Spleen (tissue), 11 donors: ENCODE measurements at regions not wholly inside any gene's neighbourhood (a gene's known extent, or its start where the extent isn't known, plus 50 kb on each side); places are given as distances from the start of the nearest gene placed in this dataset.
"Not testable (repeated sequence)": the region's sequence is repeated elsewhere in the genome, so short reads cannot be mapped to it uniquely, and the experiment has no call there.

Source experiments
- DNase-seq: peaks from one replicate; pipeline ENCODE4 v3.0.0-alpha.2; 2020
- H3K27ac ChIP-seq, 8 donors: fragments of 200-600 bp; sonication (generic) in 7 of 8; 1 replicate in 4 of 8; 2 replicates in 4 of 8; pipeline versions ENCODE4 v1.5.0 to v1.8.0; 2016 to 2021; ENCODE audit warnings: inconsistent platforms in 4 of 8, mild to moderate bottlenecking in 4 of 8, moderate library complexity in 1 of 8
- H3K27me3 ChIP-seq, 7 donors: fragments of 200-600 bp; sonication (generic) in 6 of 7; replicated peaks in 1 of 7; 1 replicate in 4 of 7; 2 replicates in 3 of 7; pipeline versions ENCODE4 v1.5.0 to v1.8.0; 2016 to 2021; ENCODE audit warnings: inconsistent platforms in 3 of 7, mild to moderate bottlenecking in 1 of 7
- H3K36me3 ChIP-seq, 6 donors: fragments of 200-600 bp; sonication (generic) in 5 of 6; 1 replicate in 4 of 6; 2 replicates in 2 of 6; pipeline versions ENCODE4 v1.5.0 to v1.8.0; 2016 to 2021; ENCODE audit warnings: inconsistent platforms in 2 of 6
- H3K4me1 ChIP-seq, 6 donors: fragments of 200-600 bp; sonication (generic) in 5 of 6; 1 replicate in 3 of 6; 2 replicates in 3 of 6; pipeline versions ENCODE4 v1.5.0 to v1.8.0; 2016 to 2021; ENCODE audit warnings: inconsistent platforms in 3 of 6
- H3K4me3 ChIP-seq, 8 donors: fragments of 200-600 bp; sonication (generic) in 7 of 8; 1 replicate in 4 of 8; 2 replicates in 4 of 8; pipeline versions ENCODE4 v1.5.0 to v1.8.0; 2016 to 2021; ENCODE audit warnings: inconsistent platforms in 4 of 8, mild to moderate bottlenecking in 4 of 8, moderate library complexity in 2 of 8
- H3K9me3 ChIP-seq, 8 donors: fragments of 200-600 bp; sonication (generic) in 7 of 8; 1 replicate in 4 of 8; 2 replicates in 4 of 8; pipeline versions ENCODE4 v1.5.0 to v1.8.0; 2016 to 2021; ENCODE audit warnings: inconsistent platforms in 4 of 8
- POLR2A ChIP-seq, 3 donors: fragments of 450-650 bp; IDR thresholded peaks; one replicate each; pipeline ENCODE4 v1.5.1; 2017; ENCODE audit warnings: antibody characterized with exemption in 3 of 3, mild to moderate bottlenecking in 1 of 3
- POLR2AphosphoS5 ChIP-seq, 3 donors: sonication (generic); formaldehyde crosslinking; IDR thresholded peaks; one replicate each; pipeline ENCODE4 v1.5.1; 2017; ENCODE audit warnings: antibody characterized with exemption in 3 of 3
- WGBS, 5 donors: extraction: QIAGEN DNeasy Blood & Tissue Kit in 3 of 5; methylation state at CpG; one replicate each; pipeline versions ENCODE4 v1.1.5 to v1.1.7; 2013 to 2018; 5-methylcytosine and 5-hydroxymethylcytosine counted together
- intact Hi-C: fragments of 100-400 bp; cut with DNase I; formaldehyde crosslinking; loops from one replicate; pipeline ENCODE4 v1.15.0; 2023; ENCODE audit warnings: low total_unique reads
- TF ChIP-seq, protein P1 (sequence below), 11 experiments: fragments of 200-600 bp in 7 of 11; fragments of 450-650 bp in 4 of 11; sonication (generic) in 4 of 11; IDR thresholded peaks in 8 of 11; conservative IDR thresholded peaks in 3 of 11; 1 replicate in 7 of 11; 2 replicates in 4 of 11; pipeline versions ENCODE4 v1.4.0 to v1.8.0; 2016 to 2021; ENCODE audit warnings: antibody characterized with exemption in 11 of 11, inconsistent platforms in 4 of 11, mild to moderate bottlenecking in 1 of 11
- donor health status: healthy with polysubstance abuse.
- donor health status: DM: no; HTN: no; CAD: no; lungs with moderate emphysema.
- donor health status: DM: no; HTN: no; CAD: no.
- donor health status: Bipolar disorder and iron deficiency.
- donor health status: healthy.
- donor health status: DM: no; HTN: no; CAD: no.
- donor health status: DM: yes; HTN: yes; CAD: no.

DNA sequence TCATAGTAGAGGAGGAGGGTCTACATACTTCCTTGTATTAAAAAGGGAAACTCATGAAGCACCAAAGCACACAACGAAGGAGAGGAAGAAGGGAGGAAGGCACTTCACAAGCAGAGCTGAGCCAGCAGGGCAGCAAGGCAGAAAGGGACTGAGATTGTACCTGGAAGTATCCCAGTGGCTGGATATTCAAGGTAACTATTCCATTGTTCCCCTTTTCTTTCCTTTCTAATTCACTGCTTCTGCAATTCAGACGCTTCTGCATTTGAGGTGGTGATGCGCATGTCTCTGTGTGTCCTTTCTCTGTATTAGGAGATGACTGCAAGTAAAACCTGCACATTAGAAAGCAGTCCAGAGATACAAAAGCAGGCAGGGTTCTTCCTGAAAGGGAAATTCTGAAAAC lies 54.9 kb downstream of the UBQLN2 start:
- no peaks in the 10 kb centered on the region for H3K4me1 ChIP-seq
- H3K27me3 ChIP-seq = no peaks in the 10 kb centered on the region
- DNase-seq = no peak
- no peak overlapping the region for H3K27ac ChIP-seq
- TF ChIP-seq, protein P1, sequence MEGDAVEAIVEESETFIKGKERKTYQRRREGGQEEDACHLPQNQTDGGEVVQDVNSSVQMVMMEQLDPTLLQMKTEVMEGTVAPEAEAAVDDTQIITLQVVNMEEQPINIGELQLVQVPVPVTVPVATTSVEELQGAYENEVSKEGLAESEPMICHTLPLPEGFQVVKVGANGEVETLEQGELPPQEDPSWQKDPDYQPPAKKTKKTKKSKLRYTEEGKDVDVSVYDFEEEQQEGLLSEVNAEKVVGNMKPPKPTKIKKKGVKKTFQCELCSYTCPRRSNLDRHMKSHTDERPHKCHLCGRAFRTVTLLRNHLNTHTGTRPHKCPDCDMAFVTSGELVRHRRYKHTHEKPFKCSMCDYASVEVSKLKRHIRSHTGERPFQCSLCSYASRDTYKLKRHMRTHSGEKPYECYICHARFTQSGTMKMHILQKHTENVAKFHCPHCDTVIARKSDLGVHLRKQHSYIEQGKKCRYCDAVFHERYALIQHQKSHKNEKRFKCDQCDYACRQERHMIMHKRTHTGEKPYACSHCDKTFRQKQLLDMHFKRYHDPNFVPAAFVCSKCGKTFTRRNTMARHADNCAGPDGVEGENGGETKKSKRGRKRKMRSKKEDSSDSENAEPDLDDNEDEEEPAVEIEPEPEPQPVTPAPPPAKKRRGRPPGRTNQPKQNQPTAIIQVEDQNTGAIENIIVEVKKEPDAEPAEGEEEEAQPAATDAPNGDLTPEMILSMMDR (IDR thresholded peaks at IDR 0.05 in 8 of 11, conservative IDR thresholded peaks at IDR 0.05 in 3 of 11) = no peak
- no peak for TF ChIP-seq POLR2AphosphoS5 (IDR thresholded peaks at IDR 0.05)
- no peak for TF ChIP-seq POLR2A (IDR thresholded peaks at IDR 0.05)
- WGBS, 5 donors = 40 to 62% (median 45%) methylated on average over 3 of the region's 3 CpGs
- no peaks in the 10 kb centered on the region for H3K36me3 ChIP-seq
- intact Hi-C loops = no loop called here
- peaks cover 0 to 28% (median 3%) of the 10 kb centered on the region in 8 donors for H3K9me3 ChIP-seq
- no peak overlapping the region for H3K4me3 ChIP-seq

DNA sequence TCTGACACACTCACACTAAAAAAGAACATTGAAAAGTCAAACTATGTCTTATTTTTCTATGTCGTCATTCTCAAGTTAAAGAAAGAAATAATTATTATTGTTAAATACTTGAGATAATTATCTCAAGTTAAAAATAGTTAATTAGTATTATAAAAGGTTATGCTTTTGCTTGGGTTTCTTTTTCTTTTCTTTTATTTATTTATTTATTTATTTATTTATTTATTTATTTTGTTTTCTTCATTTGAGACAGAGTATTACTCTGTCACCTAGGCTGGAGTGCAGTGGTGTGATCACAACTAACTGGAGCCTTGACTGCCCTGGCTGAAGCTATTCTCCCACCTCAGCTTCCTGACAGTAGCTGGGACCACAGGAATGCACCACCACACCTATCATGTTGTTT lies 59.9 kb downstream of the UBQLN2 start:
- Histone ChIP-seq H3K36me3 (no peaks in the 10 kb centered on the region), H3K27me3 (no peaks in the 10 kb centered on the region), H3K4me3 (no peak overlapping the region), H3K27ac (no peak overlapping the region), H3K4me1 (no peaks in the 10 kb centered on the region), H3K9me3 (peaks cover 0 to 56% (median 46%) of the 10 kb centered on the region in 8 donors)
- no peak for DNase-seq
- intact Hi-C loops = no loop called here
- TF ChIP-seq, protein P1 (IDR thresholded peaks at IDR 0.05 in 8 of 11, conservative IDR thresholded peaks at IDR 0.05 in 3 of 11) = no peak
- TF ChIP-seq POLR2A (IDR thresholded peaks at IDR 0.05) (no peak), POLR2AphosphoS5 (IDR thresholded peaks at IDR 0.05) (no peak)
- WGBS, 5 donors = 69 to 100% (median 100%) methylated on average over 1 of the region's 1 CpG

DNA sequence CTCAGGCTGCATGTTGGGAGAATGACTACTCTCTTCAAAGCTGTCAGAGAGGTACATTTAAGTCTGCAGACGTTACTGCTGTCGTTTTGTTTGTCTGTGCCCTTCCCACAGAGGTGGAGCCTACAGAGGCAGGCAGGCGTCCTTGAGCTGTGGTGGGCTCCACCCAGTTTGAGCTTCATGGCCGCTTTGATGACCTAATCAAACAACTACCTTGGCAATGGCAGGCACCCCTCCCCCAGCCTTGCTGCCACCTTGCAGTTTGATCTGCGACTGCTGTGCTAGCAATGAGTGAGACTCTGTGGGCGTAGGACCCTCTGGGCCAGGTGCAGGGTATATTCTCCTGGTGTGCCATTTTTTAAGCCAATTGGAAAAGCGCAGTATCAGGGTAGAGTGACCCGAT lies 71.6 kb downstream of the UBQLN2 start:
- H3K4me1 ChIP-seq, H3K36me3 ChIP-seq, H3K27me3 ChIP-seq, H3K4me3 ChIP-seq, H3K27ac ChIP-seq, intact Hi-C loops: not testable (repeated sequence)
- DNase-seq = peak; percentile 40
- H3K9me3 ChIP-seq = peaks cover 0 to 60% (median 26%) of the 10 kb centered on the region in 8 donors
- 83 to 95% (median 91%) methylated on average over 5 to 8 of the region's 8 CpGs; no CpG with 5 or more reads in 1 of the 5 donors for WGBS, 5 donors

DNA sequence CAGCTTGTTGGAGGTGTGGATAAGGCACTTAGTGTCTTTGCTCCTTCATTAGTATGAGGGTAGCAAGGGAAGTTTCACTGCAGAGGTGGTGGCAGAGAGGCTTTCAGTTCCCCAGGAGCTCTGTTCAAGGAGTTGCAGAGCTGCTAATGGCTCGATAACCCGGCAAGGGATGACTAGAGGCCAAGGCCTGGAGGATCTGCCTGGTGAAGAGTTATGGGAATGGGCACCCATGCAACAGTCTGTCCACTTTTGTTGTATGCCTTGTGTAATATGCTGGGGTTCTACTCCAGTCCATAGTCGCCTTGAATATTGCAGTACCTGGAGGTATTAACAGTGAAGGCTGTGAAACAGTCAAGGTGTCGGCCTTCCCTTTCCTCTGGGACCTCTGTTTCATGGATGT lies 67.8 kb upstream of the NBDY start:
- no peak overlapping the region for H3K27ac ChIP-seq
- 57 to 89% (median 63%) methylated on average over 4 of the region's 4 CpGs; no CpG with 5 or more reads in 1 of the 5 donors for WGBS, 5 donors
- TF ChIP-seq, protein P1 (IDR thresholded peaks at IDR 0.05 in 8 of 11, conservative IDR thresholded peaks at IDR 0.05 in 3 of 11) = no peak
- TF ChIP-seq POLR2A (IDR thresholded peaks at IDR 0.05) (no peak), POLR2AphosphoS5 (IDR thresholded peaks at IDR 0.05) (no peak)
- H3K4me3 ChIP-seq = no peak overlapping the region
- no peaks in the 10 kb centered on the region for H3K27me3 ChIP-seq
- H3K36me3 ChIP-seq = no peaks in the 10 kb centered on the region
- intact Hi-C loops = loop anchor here (10.0 kb wide), 1 partner anchor 56 kb away; no protein-coding TSS in a partner anchor
- peaks cover 0 to 56% (median 26%) of the 10 kb centered on the region in 8 donors for H3K9me3 ChIP-seq
- no peaks in the 10 kb centered on the region for H3K4me1 ChIP-seq
- DNase-seq = no peak
